Left ventricle myocardium superior (tissue), 1 donor: ENCODE measurements at regions not wholly inside any gene's neighbourhood (a gene's known extent, or its start where the extent isn't known, plus 50 kb on each side); places are given as distances from the start of the nearest gene placed in this dataset.
A peak's percentile ranks its signal among the peaks of the same experiment; 100 is the strongest.

Source experiments
- ATAC-seq: fragments of 200-7000 bp; cut with Tn5 transposase; one replicate; pipeline ENCODE4 v1.9.1; 2020; ENCODE audit warnings: mild to moderate bottlenecking, moderate library complexity
- DNase-seq: peaks from one replicate; pipeline ENCODE4 v3.0.0-alpha.2; 2020
- intact Hi-C: fragments of 100-400 bp; cut with micrococcal nuclease; formaldehyde crosslinking; loops from one replicate; pipeline ENCODE4 v1.11.0; 2022
- donor health status: DM: no; HTN: yes; CAD: no; lungs with severe emphysema.

DNA sequence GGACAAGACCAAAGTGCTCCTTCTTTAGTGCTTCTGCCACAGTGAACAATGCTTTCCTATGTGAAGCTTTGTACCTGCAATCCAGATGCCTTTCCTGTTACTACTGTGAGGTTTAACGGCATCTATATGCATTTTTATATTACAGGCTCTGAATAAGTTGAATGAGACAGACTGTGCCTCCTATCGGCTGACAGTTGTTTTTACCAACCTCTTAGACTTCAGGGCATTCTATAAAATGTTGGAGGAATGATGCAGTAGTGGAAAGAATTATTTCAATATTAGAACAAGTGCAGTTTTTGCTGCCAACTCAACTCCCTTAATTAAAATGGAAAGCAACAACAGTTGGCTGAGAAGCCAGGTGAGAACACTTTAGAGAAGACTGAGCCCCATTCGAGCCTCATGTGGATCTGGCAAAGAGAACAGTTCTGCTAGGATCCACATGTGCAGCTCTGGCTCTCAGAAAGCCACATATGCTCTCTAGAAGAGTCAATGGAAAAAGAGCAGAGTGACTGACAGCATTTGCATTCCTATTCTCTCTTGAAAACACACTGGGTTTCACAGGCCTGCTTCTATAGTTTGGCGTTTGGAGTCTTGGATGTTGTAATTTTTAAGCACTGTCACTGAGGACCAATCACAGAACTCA is 147.5 kb downstream of the LURAP1L start:
- DNase-seq = no peak
- ATAC-seq = peak; percentile 69
- intact Hi-C loops = no loop called here

DNA sequence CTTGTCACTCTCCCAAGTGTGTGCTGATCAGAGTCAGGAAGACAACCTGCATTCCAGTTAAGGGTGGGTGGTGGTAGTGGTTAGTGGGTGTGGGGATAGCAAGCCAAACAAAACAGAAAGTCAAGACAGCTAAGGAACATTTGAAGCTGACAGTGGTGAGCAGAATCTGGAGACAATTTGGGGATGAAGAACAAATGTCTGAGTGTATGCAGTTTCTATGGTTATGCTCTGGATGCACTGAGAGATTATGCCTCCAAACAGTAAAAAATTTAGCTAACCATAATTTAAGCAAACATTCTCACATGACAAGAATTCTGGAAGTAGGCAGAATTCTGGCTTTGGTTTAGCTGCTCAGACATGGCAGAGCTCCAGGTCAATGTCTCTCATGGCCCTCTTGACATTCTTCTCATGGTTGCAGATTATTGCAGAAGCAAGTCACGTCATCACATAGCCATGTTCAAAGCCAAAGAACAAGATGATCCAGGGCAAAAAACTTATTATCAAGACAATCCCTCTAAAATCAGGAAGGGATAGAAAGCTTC is 148.7 kb downstream of the LURAP1L start:
- ATAC-seq (peak; percentile 91), DNase-seq (no peak)
- intact Hi-C loops = no loop called here

DNA sequence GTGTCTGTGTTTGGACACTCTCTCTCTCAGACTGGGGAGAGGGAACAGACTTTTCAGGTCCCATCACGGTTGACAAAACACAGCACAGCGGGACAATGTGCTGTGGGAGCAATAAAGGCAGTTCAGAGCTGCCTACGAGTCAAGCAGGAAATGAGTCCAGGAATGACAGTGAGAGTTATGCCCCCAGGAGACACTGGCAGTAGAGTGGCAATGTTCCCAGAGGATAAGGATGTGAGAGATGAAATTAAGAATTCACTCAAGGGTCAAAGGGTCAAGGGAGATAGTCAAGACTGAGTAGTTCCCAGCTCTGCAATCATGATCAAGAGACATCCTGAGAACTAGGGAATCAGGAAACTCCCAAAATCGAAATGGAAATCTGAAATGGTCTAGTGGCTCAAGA is 156.1 kb downstream of the LURAP1L start:
- intact Hi-C loops = no loop called here
- no peak for DNase-seq
- no peak for ATAC-seq

DNA sequence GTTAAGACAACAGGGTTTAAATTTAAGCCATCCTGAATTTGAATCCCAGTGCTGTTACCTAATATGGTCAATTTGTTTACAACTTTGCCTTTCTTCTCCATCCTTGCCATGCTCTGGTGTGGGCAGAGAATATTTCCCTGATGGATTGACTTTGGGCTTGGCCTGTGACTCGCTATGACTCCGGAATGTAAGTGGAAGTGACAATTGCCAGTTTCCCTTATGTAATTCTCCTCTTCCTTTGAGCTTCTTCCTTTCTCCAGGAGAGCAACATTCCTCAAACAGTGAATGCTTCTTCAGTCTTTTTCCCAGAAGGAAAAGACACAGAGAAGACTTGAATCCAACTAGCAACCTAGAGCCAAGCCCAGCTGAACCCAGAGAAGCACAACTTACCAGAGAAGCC is 159.1 kb downstream of the LURAP1L start:
- intact Hi-C loops = no loop called here
- no peak for ATAC-seq
- no peak for DNase-seq

DNA sequence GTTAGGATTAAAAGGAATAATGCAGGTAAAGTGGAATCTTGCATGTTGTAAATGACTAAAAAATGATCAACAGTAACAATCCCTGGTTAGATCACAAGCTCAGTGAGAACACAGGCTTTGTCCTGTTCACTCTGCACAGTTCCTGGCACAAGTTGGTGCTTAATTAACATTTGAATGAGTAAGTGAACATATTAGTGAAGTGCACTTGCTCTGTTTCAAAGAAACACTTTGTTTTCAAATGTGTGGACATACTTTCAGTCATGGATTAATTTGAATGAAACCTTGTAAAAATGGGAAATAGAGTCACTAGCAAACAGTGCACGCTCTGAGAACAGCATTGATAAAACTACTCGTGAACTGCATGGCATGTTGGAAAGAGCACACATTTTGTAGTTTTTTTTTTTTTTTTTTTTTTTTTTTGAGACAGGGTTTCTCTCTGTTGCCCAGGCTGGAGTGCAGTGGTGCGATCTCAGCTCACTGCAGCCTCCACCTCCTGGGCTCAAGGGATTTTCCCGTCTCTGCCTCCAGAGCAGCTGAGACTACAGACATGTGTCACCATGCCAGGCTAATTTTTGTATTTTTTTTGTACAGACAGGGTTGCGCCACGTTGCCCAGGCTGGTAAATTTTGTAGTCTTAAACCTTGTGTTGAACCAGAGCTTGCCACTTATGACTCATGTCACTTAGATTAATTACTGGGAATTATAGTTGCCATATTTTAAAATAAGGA is 159.9 kb downstream of the LURAP1L start:
- no peak for DNase-seq
- ATAC-seq = no peak
- intact Hi-C loops = no loop called here

DNA sequence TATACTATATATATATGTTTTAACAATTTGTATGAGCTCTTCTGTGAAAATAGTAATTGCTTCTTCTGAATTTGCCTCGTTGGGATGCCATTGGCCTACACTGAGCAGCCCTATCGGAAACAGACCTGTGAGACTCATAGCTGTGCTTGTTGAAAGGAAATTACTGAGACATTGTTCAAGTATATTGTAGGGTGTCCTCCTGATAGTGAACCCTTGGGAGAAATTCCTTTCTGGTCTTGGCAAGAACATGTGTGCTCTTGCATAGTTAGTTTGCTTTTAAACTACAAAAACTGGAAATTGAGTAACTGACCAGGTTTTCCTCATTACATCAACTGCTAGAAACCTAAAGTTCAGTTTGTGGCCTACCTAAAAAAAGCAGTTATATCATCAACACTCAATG is 160.9 kb downstream of the LURAP1L start:
- intact Hi-C loops = no loop called here
- ATAC-seq (peak; percentile 81), DNase-seq (no peak)

DNA sequence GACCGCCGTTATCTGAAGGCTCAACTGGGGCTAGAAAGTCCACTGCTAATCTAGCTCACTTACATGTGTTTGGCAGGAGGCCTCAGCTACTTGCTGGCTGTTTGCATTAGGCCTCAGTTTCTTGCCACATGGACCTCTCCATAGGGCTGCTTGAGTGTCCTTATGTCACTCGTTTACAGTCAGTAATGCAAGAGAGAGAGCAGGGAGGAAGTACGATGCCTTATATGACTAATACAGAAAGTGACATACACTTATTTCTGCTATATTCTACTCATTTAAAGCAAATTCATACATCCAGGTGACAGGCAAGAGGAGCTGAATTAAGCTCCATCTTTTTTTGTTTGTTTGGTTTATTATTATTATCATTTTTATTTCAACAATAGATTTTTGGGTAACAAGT is 179.6 kb downstream of the LURAP1L start:
- no peak for ATAC-seq
- intact Hi-C loops = no loop called here

DNA sequence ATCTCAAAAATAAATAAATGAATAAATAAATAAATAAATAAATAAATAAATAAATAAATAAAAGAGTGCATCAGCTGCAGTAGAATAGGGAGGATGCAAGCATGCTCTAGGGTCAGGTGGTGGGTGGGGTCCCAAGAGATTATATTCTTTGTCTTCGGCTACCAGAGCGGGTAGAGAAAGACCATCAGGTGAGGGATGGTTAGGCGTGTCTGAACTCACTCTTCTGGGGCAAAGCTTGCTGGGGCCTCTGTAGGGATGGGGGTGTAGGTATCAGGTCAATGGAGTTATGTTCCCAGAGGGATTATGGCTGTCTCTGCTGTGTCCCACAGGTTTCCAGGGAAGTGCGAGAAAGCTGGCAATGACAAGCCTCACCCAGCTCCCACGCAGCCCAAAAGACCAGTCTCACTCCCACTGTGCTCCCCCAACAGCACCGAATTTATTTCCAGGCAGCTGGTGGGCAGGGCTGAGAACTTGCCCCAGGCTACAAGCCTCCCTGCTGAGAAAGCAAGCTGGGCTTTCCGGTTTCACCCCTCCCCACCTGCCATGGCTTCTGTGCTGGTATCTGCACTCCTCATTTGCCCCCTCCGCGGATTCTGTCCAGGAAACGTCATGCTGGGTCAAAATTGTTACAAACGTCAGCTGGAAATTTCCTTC is 180.8 kb downstream of the LURAP1L start:
- intact Hi-C loops = no loop called here
- ATAC-seq (no peak), DNase-seq (no peak)

More for the DNA sequence above, 179.6 kb downstream of the LURAP1L start:
- no peak for DNase-seq

DNA sequence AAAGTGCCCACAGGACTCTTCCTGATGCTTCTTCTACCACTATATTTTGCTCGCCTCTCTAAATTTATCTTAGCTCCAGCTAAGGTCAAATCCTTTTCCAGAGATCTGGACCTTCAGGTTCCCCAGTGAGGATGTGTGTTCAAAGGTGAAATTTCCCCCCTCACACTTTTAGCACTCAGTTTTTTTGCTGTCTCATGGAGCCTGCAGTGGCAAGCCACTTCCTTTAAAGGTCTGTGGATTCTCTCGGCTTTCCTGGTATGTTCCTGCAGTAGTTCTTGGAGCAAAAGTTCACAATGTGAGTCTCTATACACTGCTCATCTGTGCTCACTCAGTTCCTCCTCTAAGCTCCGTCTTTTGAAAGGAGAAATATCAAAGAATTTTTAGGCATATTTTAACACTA is 181.4 kb downstream of the LURAP1L start:
- DNase-seq (no peak), ATAC-seq (no peak)
- intact Hi-C loops = no loop called here

DNA sequence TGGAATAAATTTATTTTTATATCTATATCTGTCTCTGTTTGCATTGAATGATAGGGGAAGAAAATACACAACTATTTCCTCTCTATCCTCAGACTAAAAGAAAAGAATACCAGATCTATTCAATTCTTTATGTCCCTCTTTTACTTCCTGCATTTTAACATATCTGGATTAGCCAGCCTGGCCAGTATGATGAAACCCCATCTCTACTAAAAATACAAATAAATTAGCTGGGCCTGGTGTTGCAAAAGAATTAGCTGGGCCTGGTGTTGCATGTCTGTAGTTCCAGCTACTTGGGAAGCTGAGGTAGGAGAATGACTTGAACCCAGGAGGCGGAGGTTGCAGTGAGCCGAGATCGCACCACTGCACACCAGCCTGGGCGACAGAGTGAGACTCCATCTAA is 182.0 kb downstream of the LURAP1L start:
- DNase-seq = no peak
- intact Hi-C loops = no loop called here
- ATAC-seq = no peak

DNA sequence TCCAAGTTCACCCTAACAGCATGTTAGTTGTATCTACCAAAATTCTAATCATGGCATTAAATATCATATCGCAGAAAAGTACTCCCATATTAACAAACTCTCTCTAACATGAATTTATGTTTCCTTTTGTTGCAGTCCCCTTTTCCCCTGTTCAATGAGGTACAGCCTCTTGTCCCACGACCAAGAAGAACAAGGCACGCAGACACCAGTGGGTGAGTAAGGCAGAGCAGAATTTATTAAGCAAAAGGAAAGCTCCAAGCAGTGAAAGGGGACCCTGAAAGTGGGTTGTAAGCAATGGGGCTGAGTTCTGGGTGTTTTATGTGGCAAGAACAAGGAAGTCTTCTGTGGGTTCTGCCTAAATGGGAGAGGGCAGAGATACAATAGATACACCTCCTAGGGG is 183.5 kb downstream of the LURAP1L start:
- no peak for ATAC-seq
- intact Hi-C loops = no loop called here
- DNase-seq = no peak

DNA sequence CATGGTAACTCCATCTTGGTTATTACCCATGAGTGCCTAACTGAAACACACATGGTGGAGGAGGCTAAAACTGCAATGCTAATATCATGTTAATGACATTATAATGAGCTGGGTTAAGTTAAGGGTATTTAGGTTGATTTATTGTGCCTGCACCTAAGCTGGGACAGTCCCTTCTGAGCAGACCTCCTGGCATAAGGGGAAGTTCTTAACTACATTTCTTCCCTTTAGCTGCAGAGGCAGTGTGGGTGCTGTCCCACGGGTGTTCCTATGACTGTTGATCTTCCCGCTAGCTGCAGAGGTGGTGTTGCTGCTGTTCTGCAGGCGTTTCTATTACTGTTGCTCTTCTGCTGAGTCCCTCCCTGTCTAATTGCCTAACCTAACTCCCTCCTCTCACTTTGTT is 183.9 kb downstream of the LURAP1L start:
- ATAC-seq (no peak), DNase-seq (no peak)
- intact Hi-C loops = no loop called here

DNA sequence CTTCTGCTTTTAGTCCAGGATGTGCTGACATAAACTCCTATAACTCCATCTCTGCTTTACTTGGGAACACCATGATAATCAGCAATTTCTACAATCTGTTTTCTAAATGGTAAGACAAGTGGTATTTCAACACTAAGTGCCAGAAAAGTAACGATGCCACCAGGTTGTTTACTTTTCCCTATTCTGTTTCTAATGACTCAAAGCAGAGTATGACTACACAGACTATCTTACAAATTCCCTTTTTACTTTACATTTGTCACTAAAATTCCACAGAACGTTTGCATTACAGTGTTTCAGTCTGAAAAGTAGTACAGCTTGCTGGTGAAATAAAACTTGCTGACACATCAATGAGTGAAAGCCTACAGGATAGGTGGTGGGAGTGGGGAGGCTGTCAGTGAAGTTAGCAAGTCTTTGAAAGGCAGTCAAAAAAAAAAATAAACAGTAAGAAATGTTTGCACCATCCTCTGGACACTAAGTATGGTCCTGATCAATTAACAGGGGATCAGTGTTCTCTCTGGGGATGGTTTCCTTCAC is 186.5 kb downstream of the LURAP1L start:
- DNase-seq = no peak
- intact Hi-C loops = no loop called here
- no peak for ATAC-seq

DNA sequence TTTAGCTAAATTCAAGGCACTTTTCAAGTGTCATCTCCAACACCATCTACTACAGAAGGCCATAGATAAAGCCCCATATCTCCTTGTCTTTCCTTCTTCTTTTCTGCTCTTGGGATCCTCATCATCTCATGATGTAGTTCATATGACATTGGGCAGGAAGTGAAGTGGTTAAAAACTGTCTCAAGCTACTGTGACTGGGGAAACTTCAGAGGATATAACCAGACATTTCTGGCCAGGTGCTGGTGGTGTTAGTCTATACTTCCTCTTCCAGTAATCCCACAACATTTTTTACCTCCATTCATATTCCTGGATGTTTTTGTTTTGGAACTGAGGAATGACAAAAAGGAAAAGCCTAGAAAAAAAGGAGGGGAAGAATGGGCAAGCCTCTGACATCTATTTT is 188.7 kb downstream of the LURAP1L start:
- intact Hi-C loops = no loop called here
- DNase-seq = no peak
- ATAC-seq = no peak

DNA sequence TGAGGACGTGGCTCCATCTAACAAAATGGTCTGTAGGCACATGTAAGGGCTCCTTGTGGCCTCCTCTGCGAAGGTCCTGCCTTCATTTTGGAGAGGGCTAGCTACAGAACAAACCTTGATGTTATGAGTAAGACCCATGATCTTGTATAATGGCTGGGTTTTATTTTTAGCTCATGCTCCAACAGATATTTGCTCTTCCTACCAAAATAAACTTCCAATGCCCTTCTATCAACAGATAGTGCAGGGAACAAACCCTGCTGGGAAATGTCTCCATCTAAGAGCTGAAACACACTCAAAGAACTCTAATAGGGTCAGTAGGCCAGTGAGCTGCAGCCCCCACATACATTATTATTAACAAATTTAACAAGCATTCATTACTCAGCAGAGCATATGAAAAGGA is 189.5 kb downstream of the LURAP1L start:
- peak; percentile 70 for ATAC-seq
- intact Hi-C loops = no loop called here
- no peak for DNase-seq

DNA sequence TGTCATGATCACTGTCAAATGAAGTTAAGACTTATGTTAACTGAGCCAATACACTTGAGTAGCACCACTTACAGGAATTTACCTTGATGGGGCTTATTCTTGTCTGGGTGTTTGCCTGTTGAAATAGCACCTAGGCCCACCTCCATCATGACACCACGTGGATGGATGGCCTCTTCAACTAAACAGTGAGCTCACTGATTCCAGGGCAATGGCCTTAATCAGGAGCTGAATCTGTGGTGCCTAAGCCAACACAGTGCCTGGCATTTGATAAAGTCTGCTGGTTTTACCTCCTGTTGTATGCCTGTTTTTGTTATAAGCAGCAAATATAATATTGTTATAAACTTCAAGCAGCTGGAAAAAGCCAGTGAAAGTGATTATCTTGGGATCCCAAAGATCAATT is 190.5 kb downstream of the LURAP1L start:
- ATAC-seq (no peak), DNase-seq (no peak)
- intact Hi-C loops = no loop called here

DNA sequence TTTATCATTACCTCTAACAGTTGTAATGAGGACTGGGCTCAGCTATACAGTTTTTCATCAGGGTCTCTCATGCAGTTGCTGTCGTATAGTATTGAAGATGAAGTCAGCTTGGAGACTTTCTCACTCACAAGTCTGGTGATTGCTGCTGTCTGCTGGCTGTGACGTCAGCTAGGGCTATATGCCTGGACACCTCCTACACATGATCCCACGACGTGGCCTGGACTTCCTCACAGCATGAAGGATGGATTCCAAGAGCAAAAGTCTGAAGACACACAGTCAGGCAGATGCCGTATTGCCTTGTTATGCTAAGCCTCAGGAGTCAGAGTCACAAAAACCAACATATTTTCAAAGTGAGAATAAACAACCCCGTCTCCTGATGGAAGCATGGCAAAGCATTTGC is 193.3 kb downstream of the LURAP1L start:
- DNase-seq (no peak), ATAC-seq (no peak)
- intact Hi-C loops = no loop called here

DNA sequence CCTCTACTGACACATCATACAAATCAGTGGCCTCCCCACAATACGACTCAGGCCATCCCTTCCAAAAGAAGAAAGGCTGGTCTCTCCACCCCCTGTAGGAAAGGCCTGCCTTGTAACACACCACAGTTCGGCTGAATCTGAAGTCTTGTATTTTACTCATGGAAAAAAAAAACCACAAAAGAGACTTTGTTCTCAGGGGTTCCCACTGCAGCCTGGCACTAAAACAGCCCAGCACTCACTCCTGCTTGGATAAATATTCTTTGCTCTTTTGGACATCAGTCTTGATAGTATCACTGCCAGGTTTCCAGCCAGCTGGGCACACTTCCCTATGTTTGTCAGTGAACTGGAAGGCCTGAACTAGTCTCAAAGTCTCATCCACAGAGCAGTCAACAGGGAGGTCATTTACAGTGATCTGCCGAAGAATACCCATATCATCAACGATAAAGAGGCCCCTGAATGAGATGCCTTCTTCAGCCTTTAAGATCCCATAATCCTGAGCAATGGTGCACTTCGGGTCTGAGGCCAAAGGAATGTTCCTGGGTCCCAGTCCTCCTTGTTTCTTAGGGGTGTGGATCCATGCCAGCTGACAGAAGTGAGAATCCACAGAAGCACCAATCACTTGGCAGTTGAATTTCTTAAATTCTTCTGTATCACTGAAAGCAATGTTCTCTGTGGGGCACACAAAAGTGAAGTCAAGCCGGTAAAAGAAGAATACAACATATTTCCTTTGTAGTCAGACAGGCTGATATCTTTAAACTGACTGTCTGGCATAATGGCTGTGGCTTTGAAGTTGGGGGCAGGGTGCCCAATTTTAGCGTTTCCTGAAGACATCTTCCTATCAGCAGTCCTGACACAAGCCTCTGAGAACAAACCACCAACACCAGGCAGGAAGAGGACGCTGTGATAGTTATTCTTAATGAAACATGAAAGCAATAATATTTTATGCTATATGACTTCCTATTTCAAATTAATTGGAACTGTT is 198.1 kb downstream of the LURAP1L start:
- intact Hi-C loops = no loop called here
- ATAC-seq (peak; percentile 84), DNase-seq (peak; percentile 42)

DNA sequence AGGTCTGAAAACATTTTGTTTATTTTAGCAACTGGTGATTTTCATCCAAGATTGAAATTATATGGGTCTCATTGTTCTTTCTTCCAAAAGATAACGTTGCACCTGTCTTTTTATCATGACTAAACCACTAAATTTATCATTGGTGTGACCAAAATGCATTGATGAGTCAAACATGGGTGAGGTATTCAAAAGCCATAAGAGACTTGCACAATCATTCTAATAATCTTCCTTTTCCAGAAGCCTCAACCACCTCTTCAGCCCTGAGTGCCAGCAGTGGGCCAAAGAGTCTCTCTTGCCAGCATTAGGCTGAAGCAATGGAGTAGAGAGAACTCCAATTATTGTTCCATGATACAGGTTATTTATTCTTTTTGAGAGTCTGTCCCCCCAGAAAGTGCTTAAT is 198.9 kb downstream of the LURAP1L start:
- intact Hi-C loops = no loop called here
- no peak for ATAC-seq
- no peak for DNase-seq
